GM12878 (cell line): ENCODE measurements at regions not wholly inside any gene's neighbourhood (a gene's known extent, or its start where the extent isn't known, plus 50 kb on each side); places are given as distances from the start of the nearest gene placed in this dataset.

ENCODE experiments used
- ATAC-seq: fragments of 200-7000 bp; cut with Tn5 transposase; 3 replicates; pipeline ENCODE4 v1.9.1; 2020; ENCODE audit warnings: mild to moderate bottlenecking, moderate library complexity
- BruUV-seq: library from RNA; stranded (reverse); fragments of 400-500 nt; replicated peaks from 2 replicates; lab custom pipeline; 2021; lab: Mats Ljungman, UMichigan
- CTCF ChIA-PET: fragments of 300-600 bp; sonication (Branson Sonifier 250); formaldehyde crosslinking; extraction: SDS; loops from one replicate; lab custom pipeline; 2021; ENCODE audit warnings: inconsistent platforms; lab: Yijun Ruan, JAX
- POLR2A ChIA-PET: fragments of 350-600 bp; formaldehyde crosslinking; extraction: SDS; loops from one replicate; lab custom pipeline; 2021; ENCODE audit warnings: inconsistent platforms; lab: Charles Lee
- RAD21 ChIA-PET: fragments of 300-600 bp; sonication (Branson Sonifier 250); formaldehyde crosslinking; loops from one replicate; lab custom pipeline; 2023; ENCODE audit warnings: antibody characterized with exemption; ENCODE audit not compliant: unreplicated experiment; lab: Charles Lee
- SMC1A ChIA-PET: fragments of 300-600 bp; sonication (Branson Sonifier 250); formaldehyde crosslinking; loops from one replicate; lab custom pipeline; 2023; ENCODE audit not compliant: unreplicated experiment, uncharacterized antibody; lab: Charles Lee
- DNase-seq: peaks from one replicate; pipeline ENCODE4 v3.0.0-alpha.2; 2011; ENCODE audit warnings: low read depth, low spot score
- FAIRE-seq: peaks from 3 replicates; lab custom pipeline; 2011; peaks lifted over from hg19 to GRCh38; lab: Jason Lieb, UNC
- H2AFZ ChIP-seq: 2 replicates; pipeline ENCODE4 v1.6.0; 2011; ENCODE audit warnings: low read depth, low read length, control low read depth; ENCODE audit not compliant: control insufficient read depth
- H3K27ac ChIP-seq: 2 replicates; pipeline ENCODE4 v1.5.1; 2011; ENCODE audit warnings: control low read depth; ENCODE audit not compliant: control insufficient read depth, insufficient read depth
- H3K27me3 ChIP-seq, 2 experiments: replicated peaks in 1 of 2; 2 replicates each; pipeline versions ENCODE4 v1.6.0 to v1.6.1; 2011; ENCODE audit warnings: low read length in 1 of 2; ENCODE audit not compliant: control insufficient read depth in 2 of 2, insufficient read depth in 2 of 2
- H3K36me3 ChIP-seq, 2 experiments: 2 replicates each; pipeline ENCODE4 v1.5.1; 2011; ENCODE audit warnings: low read length in 1 of 2; ENCODE audit not compliant: control insufficient read depth in 2 of 2, insufficient read depth in 2 of 2
- H3K4me1 ChIP-seq: 2 replicates; pipeline ENCODE4 v1.6.1; 2011; ENCODE audit warnings: mild to moderate bottlenecking, low read length, moderate library complexity, mixed read lengths; ENCODE audit not compliant: control insufficient read depth, insufficient read depth
- H3K4me2 ChIP-seq: 2 replicates; pipeline ENCODE4 v1.6.0; 2011; ENCODE audit warnings: control low read depth; ENCODE audit not compliant: control insufficient read depth, insufficient read depth
- H3K4me3 ChIP-seq: fragments of 200-600 bp; sonication (generic); 2 replicates; pipeline ENCODE4 v1.5.1; 2016
- H3K79me2 ChIP-seq: 2 replicates; pipeline ENCODE4 v1.6.0; 2011; ENCODE audit warnings: low read length; ENCODE audit not compliant: control insufficient read depth, insufficient read depth
- H3K9ac ChIP-seq: 2 replicates; pipeline ENCODE4 v1.8.0; 2011; ENCODE audit warnings: low read length, control low read depth, mixed read lengths; ENCODE audit not compliant: control insufficient read depth, insufficient read depth
- H3K9me3 ChIP-seq: replicated peaks from 3 replicates; pipeline ENCODE4 v1.5.1; 2011; ENCODE audit warnings: mild to moderate bottlenecking, low read length; ENCODE audit not compliant: control insufficient read depth, insufficient read depth
- H4K20me1 ChIP-seq: 2 replicates; pipeline ENCODE4 v1.6.0; 2011; ENCODE audit not compliant: control insufficient read depth, insufficient read depth
- ETV6 ChIP-seq, 2 experiments: fragments of 450-650 bp in 1 of 2; IDR thresholded peaks in 1 of 2; conservative IDR thresholded peaks in 1 of 2; 2 replicates each; pipeline ENCODE4 v1.6.1; 2014; ENCODE audit warnings: antibody characterized with exemption in 1 of 2, borderline replicate concordance in 1 of 2, low read depth in 1 of 2, mild to moderate bottlenecking in 1 of 2, moderate library complexity in 1 of 2
- EZH2 ChIP-seq: IDR thresholded peaks from 2 replicates; pipeline ENCODE4 v1.6.1; 2012; ENCODE audit warnings: low read depth, mild to moderate bottlenecking, control low read depth, inconsistent platforms, low read length, borderline replicate concordance; ENCODE audit not compliant: control insufficient read depth
- HDAC2 ChIP-seq: fragments of 200-600 bp; sonication (generic); IDR thresholded peaks from 2 replicates; pipeline ENCODE4 v1.6.1; 2017
- IKZF1 ChIP-seq: fragments of 450-650 bp; conservative IDR thresholded peaks from 2 replicates; pipeline ENCODE4 v1.6.1; 2017; ENCODE audit warnings: antibody characterized with exemption, mild to moderate bottlenecking
- IRF4 ChIP-seq: IDR thresholded peaks from 2 replicates; pipeline ENCODE4 v1.6.1; 2011; ENCODE audit warnings: low read depth, low read length
- KLF5 ChIP-seq: fragments of 450-650 bp; IDR thresholded peaks from 2 replicates; pipeline ENCODE4 v1.6.1; 2014; ENCODE audit warnings: mild to moderate bottlenecking; ENCODE audit not compliant: partially characterized antibody
- MEF2A ChIP-seq: IDR thresholded peaks from 2 replicates; pipeline ENCODE4 v1.6.1; 2011; ENCODE audit warnings: low read depth, mild to moderate bottlenecking, low read length, moderate library complexity; ENCODE audit not compliant: insufficient read depth
- MXI1 ChIP-seq: fragments of 150-350 bp; IDR thresholded peaks from 2 replicates; pipeline ENCODE4 v1.6.1; 2011; ENCODE audit warnings: low read depth, mild to moderate bottlenecking, inconsistent platforms, low read length, improper control_type of control experiment
- NR2F1 ChIP-seq: fragments of 450-650 bp; conservative IDR thresholded peaks from 2 replicates; pipeline ENCODE4 v1.6.1; 2017; ENCODE audit warnings: mild to moderate bottlenecking
- PKNOX1 ChIP-seq: fragments of 450-650 bp; IDR thresholded peaks from 2 replicates; pipeline ENCODE4 v1.6.1; 2016; ENCODE audit warnings: mild to moderate bottlenecking
- RB1 ChIP-seq: fragments of 450-650 bp; formaldehyde crosslinking; IDR thresholded peaks from 2 replicates; pipeline ENCODE4 v1.6.1; 2017; ENCODE audit warnings: mild to moderate bottlenecking, borderline replicate concordance
- YY1 ChIP-seq: IDR thresholded peaks from 2 replicates; pipeline ENCODE4 v1.6.1; 2011; ENCODE audit warnings: low read depth, mild to moderate bottlenecking, low read length
- ZZZ3 ChIP-seq: IDR thresholded peaks from 2 replicates; pipeline ENCODE4 v1.6.1; 2011; ENCODE audit warnings: low read depth; ENCODE audit not compliant: control insufficient read depth, insufficient read length
- WGBS: methylation state at CpG from one replicate; pipeline ENCODE4 v1.1.6; 2016; ENCODE audit warnings: low lambda C conversion rate; ENCODE audit not compliant: insufficient replicate concordance, insufficient coverage; ENCODE audit errors: missing lambda C conversion rate; 5-methylcytosine and 5-hydroxymethylcytosine counted together
- in situ Hi-C: fragments of 300-500 bp; cut with MboI; formaldehyde crosslinking; loops from 9 replicates; pipeline ENCODE4 v1.14.3; 2018; ENCODE audit warnings: mixed read lengths
- intact Hi-C: fragments of 100-400 bp; cut with micrococcal nuclease; formaldehyde crosslinking; loops from one replicate; pipeline ENCODE4 v1.14.2; 2022; ENCODE audit not compliant: unreplicated experiment
- TF ChIP-seq, protein P1 (sequence below): IDR thresholded peaks from 2 replicates; pipeline ENCODE4 v1.6.1; 2012; ENCODE audit warnings: mild to moderate bottlenecking, low read depth, low read length

GRCh38 chr19:31575846-31576335 is 226.7 kb upstream of the TSHZ3 start (continued):
- TF ChIP-seq, protein P1, sequence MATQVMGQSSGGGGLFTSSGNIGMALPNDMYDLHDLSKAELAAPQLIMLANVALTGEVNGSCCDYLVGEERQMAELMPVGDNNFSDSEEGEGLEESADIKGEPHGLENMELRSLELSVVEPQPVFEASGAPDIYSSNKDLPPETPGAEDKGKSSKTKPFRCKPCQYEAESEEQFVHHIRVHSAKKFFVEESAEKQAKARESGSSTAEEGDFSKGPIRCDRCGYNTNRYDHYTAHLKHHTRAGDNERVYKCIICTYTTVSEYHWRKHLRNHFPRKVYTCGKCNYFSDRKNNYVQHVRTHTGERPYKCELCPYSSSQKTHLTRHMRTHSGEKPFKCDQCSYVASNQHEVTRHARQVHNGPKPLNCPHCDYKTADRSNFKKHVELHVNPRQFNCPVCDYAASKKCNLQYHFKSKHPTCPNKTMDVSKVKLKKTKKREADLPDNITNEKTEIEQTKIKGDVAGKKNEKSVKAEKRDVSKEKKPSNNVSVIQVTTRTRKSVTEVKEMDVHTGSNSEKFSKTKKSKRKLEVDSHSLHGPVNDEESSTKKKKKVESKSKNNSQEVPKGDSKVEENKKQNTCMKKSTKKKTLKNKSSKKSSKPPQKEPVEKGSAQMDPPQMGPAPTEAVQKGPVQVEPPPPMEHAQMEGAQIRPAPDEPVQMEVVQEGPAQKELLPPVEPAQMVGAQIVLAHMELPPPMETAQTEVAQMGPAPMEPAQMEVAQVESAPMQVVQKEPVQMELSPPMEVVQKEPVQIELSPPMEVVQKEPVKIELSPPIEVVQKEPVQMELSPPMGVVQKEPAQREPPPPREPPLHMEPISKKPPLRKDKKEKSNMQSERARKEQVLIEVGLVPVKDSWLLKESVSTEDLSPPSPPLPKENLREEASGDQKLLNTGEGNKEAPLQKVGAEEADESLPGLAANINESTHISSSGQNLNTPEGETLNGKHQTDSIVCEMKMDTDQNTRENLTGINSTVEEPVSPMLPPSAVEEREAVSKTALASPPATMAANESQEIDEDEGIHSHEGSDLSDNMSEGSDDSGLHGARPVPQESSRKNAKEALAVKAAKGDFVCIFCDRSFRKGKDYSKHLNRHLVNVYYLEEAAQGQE: no peak
- TF ChIP-seq YY1: no peak
- no peak for TF ChIP-seq PKNOX1
- no peak for TF ChIP-seq IKZF1
- TF ChIP-seq HDAC2: no peak
- TF ChIP-seq, all 136 proteins: peak for 0

DNA sequence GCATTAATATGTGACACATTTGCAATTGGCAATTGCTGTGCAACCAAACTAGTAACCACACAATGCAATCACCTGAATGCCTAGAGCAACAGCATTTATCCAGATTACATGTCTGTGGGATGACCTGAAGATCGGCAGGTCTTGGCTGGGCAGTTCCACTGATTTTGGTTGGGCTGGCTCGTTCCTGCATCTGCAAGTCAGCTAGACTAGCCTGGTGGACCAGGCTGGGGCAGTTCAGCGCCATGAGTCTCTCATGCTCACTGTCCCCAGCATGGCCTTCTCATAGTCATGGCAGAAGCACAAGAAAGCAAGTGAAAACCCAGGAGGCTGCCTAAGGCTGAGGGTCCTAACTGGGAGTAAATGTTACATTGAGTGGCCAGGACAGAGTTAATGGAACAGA is 229.1 kb upstream of the TSHZ3 start:
- ChIA-PET POLR2A (no interaction called here), SMC1A (no interaction called here), CTCF (no interaction called here), RAD21 (no interaction called here)
- Histone ChIP-seq H3K36me3 (no peaks in the 10 kb centered on the region), H3K27me3 (no peaks in the 10 kb centered on the region), H3K9me3 (no peaks in the 10 kb centered on the region; the same call in 2 of the 3 replicates), H4K20me1 (no peaks in the 10 kb centered on the region), H3K4me2 (no peak overlapping the region), H3K79me2 (no peaks in the 10 kb centered on the region), H2AFZ (no peak overlapping the region), H3K4me1 (no peaks in the 10 kb centered on the region), H3K4me3 (no peak overlapping the region), H3K9ac (no peak overlapping the region), H3K27ac (no peak overlapping the region)
- ATAC-seq (no peak), FAIRE-seq (no peak), DNase-seq (no peak)
- intact Hi-C loops: no loop called here
- 8% methylated on average over 3 of the region's 3 CpGs for WGBS
- no TSS peak for BruUV-seq
- in situ Hi-C loops: no loop called here
- TF ChIP-seq IRF4: no peak
- no peak for TF ChIP-seq ZZZ3
- no peak for TF ChIP-seq ETV6 (conservative IDR thresholded peaks at IDR 0.05 in 1 of 2, IDR thresholded peaks at IDR 0.05 in 1 of 2; ENCODE audit: borderline replicate concordance in 1 of 2, low read depth in 1 of 2)
- no peak for TF ChIP-seq NR2F1
- no peak for TF ChIP-seq KLF5
- no peak for TF ChIP-seq RB1
- no peak for TF ChIP-seq MXI1
- TF ChIP-seq MEF2A: no peak
- TF ChIP-seq EZH2: no peak
